Right lobe of liver (tissue), 6 donors: ENCODE measurements at regions not wholly inside any gene's neighbourhood (a gene's known extent, or its start where the extent isn't known, plus 50 kb on each side); places are given as distances from the start of the nearest gene placed in this dataset.

Source experiments
- ATAC-seq, 4 donors: fragments of 200-7000 bp; cut with Tn5 transposase; one replicate each; pipeline ENCODE4 v1.9.1; 2020; ENCODE audit warnings: mild to moderate bottlenecking in 4 of 4, moderate library complexity in 4 of 4
- DNase-seq, 3 donors: peaks; one replicate each; pipeline ENCODE4 v3.0.0-alpha.2; 2020
- H3K27ac ChIP-seq, 3 donors: fragments of 200-600 bp; one replicate each; pipeline ENCODE4 v1.8.0; 2022
- H3K27me3 ChIP-seq, 2 donors: fragments of 200-600 bp; one replicate each; pipeline ENCODE4 v1.8.0; 2022
- H3K36me3 ChIP-seq, 4 donors: fragments of 200-600 bp; sonication (generic) in 1 of 4; one replicate each; pipeline versions ENCODE4 v1.5.1 to v1.8.0; 2017 to 2022; ENCODE audit warnings: control low read depth in 1 of 4
- H3K4me1 ChIP-seq, 4 donors: fragments of 200-600 bp; sonication (generic) in 1 of 4; one replicate each; pipeline versions ENCODE4 v1.5.1 to v1.8.0; 2017 to 2022; ENCODE audit warnings: control low read depth in 1 of 4
- H3K4me3 ChIP-seq, 3 donors: fragments of 200-600 bp; one replicate each; pipeline ENCODE4 v1.8.0; 2022
- H3K9me3 ChIP-seq, 4 donors: fragments of 200-600 bp; sonication (generic) in 1 of 4; one replicate each; pipeline versions ENCODE4 v1.5.1 to v1.8.0; 2017 to 2022; ENCODE audit warnings: control low read depth in 1 of 4
- POLR2A ChIP-seq: fragments of 450-650 bp; IDR thresholded peaks from one replicate; pipeline ENCODE4 v1.6.1; 2017; ENCODE audit warnings: antibody characterized with exemption, mild to moderate bottlenecking
- WGBS: methylation state at CpG from one replicate; pipeline ENCODE4 v1.1.6; 2018; ENCODE audit warnings: low coverage, low lambda C conversion rate; ENCODE audit not compliant: insufficient coverage; ENCODE audit errors: missing lambda C conversion rate; 5-methylcytosine and 5-hydroxymethylcytosine counted together
- intact Hi-C, 2 donors: fragments of 100-400 bp; cut with DNase I; formaldehyde crosslinking; loops; one replicate each; pipeline versions ENCODE4 v1.11.2 to v1.14.1; 2022
- TF ChIP-seq, protein P1 (sequence below), 4 donors: fragments of 200-600 bp in 3 of 4; fragments of 450-650 bp in 1 of 4; IDR thresholded peaks; one replicate each; pipeline versions ENCODE4 v1.5.1 to v1.8.0; 2016 to 2022; ENCODE audit warnings: antibody characterized with exemption in 4 of 4, mild to moderate bottlenecking in 2 of 4
- donor health status: DM: no; HTN: yes; CAD: no.
- donor health status: DM: no; HTN: no; CAD: no.
- donor health status: DM: no; HTN: no; CAD: no.
- donor health status: DM: no; HTN: yes; CAD: no.
- donor health status: DM: no; HTN: yes; CAD: no.

DNA sequence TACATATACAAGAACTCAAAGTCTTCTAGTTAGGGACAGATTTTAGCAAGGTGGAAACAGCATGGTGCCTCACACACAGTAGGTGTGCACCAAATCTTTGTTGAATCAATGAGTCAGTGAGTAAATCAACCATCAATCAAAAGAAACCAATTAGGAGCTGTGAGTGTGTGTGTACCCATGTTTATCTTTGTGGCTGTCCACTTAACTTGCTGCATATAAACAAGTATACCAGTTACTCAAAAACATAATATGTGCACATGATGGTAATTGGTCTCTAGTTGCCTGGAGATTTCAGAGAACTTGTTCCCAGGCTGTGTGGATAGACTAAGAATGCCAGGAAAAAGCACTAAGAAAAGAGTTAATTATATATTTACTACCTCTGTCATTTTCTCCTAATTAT, 272.2 kb upstream of the CCL2 start:
- no peaks in the 10 kb centered on the region for H3K9me3 ChIP-seq
- no peak for ATAC-seq
- no peaks in the 10 kb centered on the region for H3K4me1 ChIP-seq
- no peak for DNase-seq
- no peak overlapping the region for H3K4me3 ChIP-seq
- no peaks in the 10 kb centered on the region for H3K27me3 ChIP-seq
- no peaks in the 10 kb centered on the region for H3K36me3 ChIP-seq
- TF ChIP-seq POLR2A = no peak
- TF ChIP-seq, protein P1, sequence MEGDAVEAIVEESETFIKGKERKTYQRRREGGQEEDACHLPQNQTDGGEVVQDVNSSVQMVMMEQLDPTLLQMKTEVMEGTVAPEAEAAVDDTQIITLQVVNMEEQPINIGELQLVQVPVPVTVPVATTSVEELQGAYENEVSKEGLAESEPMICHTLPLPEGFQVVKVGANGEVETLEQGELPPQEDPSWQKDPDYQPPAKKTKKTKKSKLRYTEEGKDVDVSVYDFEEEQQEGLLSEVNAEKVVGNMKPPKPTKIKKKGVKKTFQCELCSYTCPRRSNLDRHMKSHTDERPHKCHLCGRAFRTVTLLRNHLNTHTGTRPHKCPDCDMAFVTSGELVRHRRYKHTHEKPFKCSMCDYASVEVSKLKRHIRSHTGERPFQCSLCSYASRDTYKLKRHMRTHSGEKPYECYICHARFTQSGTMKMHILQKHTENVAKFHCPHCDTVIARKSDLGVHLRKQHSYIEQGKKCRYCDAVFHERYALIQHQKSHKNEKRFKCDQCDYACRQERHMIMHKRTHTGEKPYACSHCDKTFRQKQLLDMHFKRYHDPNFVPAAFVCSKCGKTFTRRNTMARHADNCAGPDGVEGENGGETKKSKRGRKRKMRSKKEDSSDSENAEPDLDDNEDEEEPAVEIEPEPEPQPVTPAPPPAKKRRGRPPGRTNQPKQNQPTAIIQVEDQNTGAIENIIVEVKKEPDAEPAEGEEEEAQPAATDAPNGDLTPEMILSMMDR (IDR thresholded peaks at IDR 0.05) = no peak
- H3K27ac ChIP-seq = no peak overlapping the region
- intact Hi-C loops = no loop called here

DNA sequence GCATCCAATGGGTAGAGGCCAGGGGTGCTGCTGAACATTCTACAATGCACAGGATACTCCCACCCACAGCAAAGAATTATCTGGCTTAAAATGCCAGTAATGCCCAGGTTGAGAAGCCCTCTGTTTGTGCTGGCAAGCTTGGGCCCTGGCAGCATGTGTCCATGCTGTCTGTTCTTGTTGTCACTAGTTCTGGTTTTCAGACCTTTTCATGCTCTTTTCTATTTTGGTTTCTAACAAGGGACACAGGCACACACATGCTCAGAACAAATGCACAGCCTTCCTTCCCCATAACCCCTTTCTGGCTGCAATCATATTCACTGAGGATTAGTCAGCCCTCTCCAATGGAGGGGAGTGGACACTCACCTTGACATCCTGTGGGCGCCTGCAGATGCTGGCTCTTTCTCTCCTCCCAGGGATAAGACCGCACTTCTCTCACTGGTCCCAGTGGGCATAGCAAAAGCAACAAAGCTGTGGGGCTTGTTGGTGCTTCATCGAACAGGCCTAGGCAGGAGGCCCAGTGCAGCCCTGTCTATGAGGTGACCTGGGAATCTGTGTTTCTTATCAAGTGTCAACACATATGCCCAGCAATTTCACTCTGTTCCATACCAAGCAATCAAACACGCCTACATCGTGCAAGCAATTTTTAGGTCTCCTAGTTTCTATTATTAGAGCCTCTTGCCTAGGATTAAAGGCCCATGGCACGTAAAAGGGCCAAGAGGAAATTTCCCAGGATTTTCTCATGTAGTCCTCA, 271.1 kb upstream of the CCL2 start:
- intact Hi-C loops = no loop called here
- no peak for DNase-seq
- TF ChIP-seq, protein P1 (IDR thresholded peaks at IDR 0.05) = no peak
- no peak for TF ChIP-seq POLR2A
- no peak for ATAC-seq
- no peaks in the 10 kb centered on the region for H3K36me3 ChIP-seq
- 69% methylated on average over 4 of the region's 6 CpGs for WGBS
- no peak overlapping the region for H3K27ac ChIP-seq
- no peaks in the 10 kb centered on the region for H3K4me1 ChIP-seq
- no peaks in the 10 kb centered on the region for H3K27me3 ChIP-seq
- no peak overlapping the region for H3K4me3 ChIP-seq
- no peaks in the 10 kb centered on the region for H3K9me3 ChIP-seq

DNA sequence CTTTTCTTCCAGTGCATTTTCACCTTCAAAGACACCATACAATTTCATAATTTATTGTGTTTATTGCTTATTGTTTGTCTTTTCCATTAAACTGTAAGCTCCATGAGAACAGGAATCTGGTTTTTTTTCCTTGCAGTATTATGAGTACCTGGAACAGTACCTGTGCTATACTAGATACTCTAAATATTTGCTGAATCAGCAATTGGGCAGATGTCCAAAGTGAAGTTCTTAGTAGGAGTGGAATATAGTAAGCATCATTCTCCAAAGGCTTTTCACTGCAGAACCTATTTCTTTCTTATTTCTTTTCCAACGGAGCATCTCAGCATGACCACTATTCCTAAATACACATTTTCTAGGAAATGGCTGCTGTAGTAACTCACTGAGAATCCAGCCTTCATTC, 269.0 kb upstream of the CCL2 start:
- Histone ChIP-seq H3K27me3 (no peaks in the 10 kb centered on the region), H3K4me3 (no peak overlapping the region), H3K4me1 (no peaks in the 10 kb centered on the region), H3K9me3 (no peaks in the 10 kb centered on the region), H3K36me3 (no peaks in the 10 kb centered on the region), H3K27ac (no peak overlapping the region)
- intact Hi-C loops = no loop called here
- ATAC-seq (no peak), DNase-seq (no peak)
- WGBS = 0% methylated on average over 1 of the region's 1 CpG
- no peak for TF ChIP-seq POLR2A
- TF ChIP-seq, protein P1 (IDR thresholded peaks at IDR 0.05) = no peak

DNA sequence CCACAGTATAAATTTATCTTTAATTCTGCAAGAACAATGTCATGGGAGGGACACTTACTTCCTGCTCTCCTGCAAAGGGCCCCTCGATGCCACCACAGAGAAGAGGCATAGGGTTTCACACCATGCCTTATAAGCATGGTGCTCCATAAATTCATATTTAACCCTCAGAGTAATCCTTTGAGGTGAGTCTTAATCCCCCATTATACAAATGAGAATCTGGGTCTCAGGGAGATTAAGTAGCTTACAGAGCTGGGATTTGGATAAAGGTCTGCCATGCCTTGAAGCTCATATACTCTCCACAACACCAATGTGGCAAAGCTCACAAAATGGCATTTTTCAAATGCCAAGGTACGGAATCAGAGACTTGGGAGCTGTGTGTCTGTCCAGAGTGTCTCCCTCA, 268.5 kb upstream of the CCL2 start:
- no peaks in the 10 kb centered on the region for H3K27me3 ChIP-seq
- H3K4me1 ChIP-seq = no peaks in the 10 kb centered on the region
- H3K9me3 ChIP-seq = no peaks in the 10 kb centered on the region
- intact Hi-C loops = no loop called here
- WGBS = 63% methylated on average over 2 of the region's 2 CpGs
- ATAC-seq = no peak
- H3K4me3 ChIP-seq = no peak overlapping the region
- no peak overlapping the region for H3K27ac ChIP-seq
- no peak for TF ChIP-seq POLR2A
- TF ChIP-seq, protein P1 (IDR thresholded peaks at IDR 0.05) = no peak
- no peaks in the 10 kb centered on the region for H3K36me3 ChIP-seq
- DNase-seq = no peak

DNA sequence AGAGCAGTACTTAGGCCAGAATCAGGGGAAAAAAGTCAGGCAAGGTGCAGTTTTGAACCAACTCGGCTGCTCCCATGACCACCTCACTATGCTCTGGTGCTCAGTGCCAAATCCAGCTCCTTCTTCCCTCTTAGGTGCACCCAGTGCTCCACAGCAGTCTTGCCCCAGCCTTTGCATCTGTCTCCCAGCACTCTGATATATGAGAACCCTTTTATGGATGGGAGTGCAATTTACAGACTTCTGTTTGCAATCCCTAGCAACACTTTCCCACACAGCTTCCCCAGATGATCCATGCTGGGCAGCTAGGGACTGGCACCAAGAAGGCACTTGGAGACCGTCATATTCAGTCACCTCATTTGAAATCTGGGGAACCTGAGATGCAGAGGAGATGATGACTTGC, 267.9 kb upstream of the CCL2 start:
- TF ChIP-seq, protein P1 (IDR thresholded peaks at IDR 0.05) = no peak
- TF ChIP-seq POLR2A = no peak
- intact Hi-C loops = no loop called here
- Histone ChIP-seq H3K4me3 (no peak overlapping the region), H3K4me1 (no peaks in the 10 kb centered on the region), H3K27me3 (no peaks in the 10 kb centered on the region), H3K9me3 (no peaks in the 10 kb centered on the region), H3K27ac (no peak overlapping the region), H3K36me3 (no peaks in the 10 kb centered on the region)
- DNase-seq (no peak), ATAC-seq (no peak)
- WGBS = 46% methylated on average over 2 of the region's 2 CpGs
